SK-N-SH (cell line): ENCODE measurements at regions not wholly inside any gene's neighbourhood (a gene's known extent, or its start where the extent isn't known, plus 50 kb on each side); places are given as distances from the start of the nearest gene placed in this dataset.
A peak's percentile ranks its signal among the peaks of the same experiment; 100 is the strongest.

Experiments
- CTCF ChIA-PET: fragments of 300-600, 350-600 bp; formaldehyde crosslinking; extraction: SDS; loops from one replicate; lab custom pipeline; 2021; lab: Yijun Ruan, JAX
- POLR2A ChIA-PET: fragments of 350-600 bp; sonication (Branson Sonifier 250); formaldehyde crosslinking; extraction: SDS; loops from one replicate; lab custom pipeline; 2020; ENCODE audit warnings: antibody characterized with exemption, inconsistent platforms; lab: Yijun Ruan, JAX
- DNase-seq: peaks from one replicate; pipeline ENCODE4 v3.0.0; 2012
- H2AFZ ChIP-seq: fragments of 200-600 bp; sonication (generic); 2 replicates; pipeline ENCODE4 v1.8.1; 2016; ENCODE audit warnings: antibody characterized with exemption, mild to moderate bottlenecking, low read depth
- H3F3A ChIP-seq: fragments of 200-600 bp; sonication (generic); replicated peaks from 2 replicates; pipeline ENCODE3; 2016; ENCODE audit warnings: antibody characterized with exemption, mild to moderate bottlenecking; ENCODE audit not compliant: insufficient read depth
- H3K27ac ChIP-seq, 2 experiments: fragments of 200-500 bp in 1 of 2; fragments of 200-600 bp in 1 of 2; sonication (Bioruptor generic) in 1 of 2; sonication (generic), shearing (Covaris generic) in 1 of 2; 2 replicates each; pipeline versions ENCODE4 v1.5.1 to v1.6.1; 2014 to 2016; ENCODE audit warnings: low read depth in 2 of 2, inconsistent platforms in 1 of 2, low read length in 1 of 2, mild to moderate bottlenecking in 1 of 2, mixed read lengths in 1 of 2
- H3K27me3 ChIP-seq: fragments of 200-600 bp; sonication (generic), shearing (Covaris generic); 2 replicates; pipeline ENCODE4 v1.6.1; 2016; ENCODE audit warnings: mixed run types; ENCODE audit not compliant: insufficient read depth
- H3K36me3 ChIP-seq, 2 experiments: fragments of 200-500 bp in 1 of 2; fragments of 200-600 bp in 1 of 2; sonication (Bioruptor generic) in 1 of 2; sonication (generic) in 1 of 2; replicated peaks in 1 of 2; 2 replicates each; pipeline versions ENCODE3 to v1.5.1; 2014 to 2016; ENCODE audit warnings: low read length in 1 of 2, mild to moderate bottlenecking in 1 of 2; ENCODE audit not compliant: insufficient read depth in 2 of 2, control insufficient read depth in 1 of 2
- H3K4me1 ChIP-seq, 2 experiments: fragments of 200-500 bp in 1 of 2; fragments of 200-600 bp in 1 of 2; sonication (Bioruptor generic) in 1 of 2; sonication (generic), shearing (Covaris generic) in 1 of 2; 2 replicates each; pipeline versions ENCODE4 v1.5.1 to v1.6.1; 2014 to 2016; ENCODE audit warnings: low read depth in 1 of 2, low read length in 1 of 2, mixed run types in 1 of 2; ENCODE audit not compliant: insufficient read depth in 2 of 2, control insufficient read depth in 1 of 2
- H3K4me2 ChIP-seq: fragments of 200-600 bp; sonication (generic), shearing (Covaris generic); 2 replicates; pipeline ENCODE4 v1.6.1; 2017; ENCODE audit warnings: mixed run types
- H3K4me3 ChIP-seq, 2 experiments: fragments of 200-500 bp in 1 of 2; fragments of 200-600 bp in 1 of 2; sonication (Bioruptor generic) in 1 of 2; sonication (generic), shearing (Covaris generic) in 1 of 2; 2 replicates each; pipeline versions ENCODE4 v1.5.1 to v1.8.1; 2014 to 2016; ENCODE audit warnings: low read depth in 2 of 2, inconsistent platforms in 1 of 2, low read length in 1 of 2, mild to moderate bottlenecking in 1 of 2, mixed read lengths in 1 of 2, moderate library complexity in 1 of 2
- H3K79me2 ChIP-seq: fragments of 200-600 bp; sonication (generic); 2 replicates; pipeline ENCODE4 v1.8.1; 2017; ENCODE audit warnings: mild to moderate bottlenecking; ENCODE audit not compliant: insufficient read depth
- H3K9ac ChIP-seq: fragments of 200-600 bp; sonication (generic); 2 replicates; pipeline ENCODE4 v1.6.1; 2017; ENCODE audit warnings: mixed run types
- H3K9me2 ChIP-seq: fragments of 200-600 bp; sonication (generic); 2 replicates; pipeline ENCODE4 v1.6.1; 2017; ENCODE audit warnings: mixed run types
- H3K9me3 ChIP-seq: fragments of 200-600 bp; sonication (generic); 2 replicates; pipeline ENCODE4 v1.6.1; 2017; ENCODE audit warnings: mixed run types, mild to moderate bottlenecking, moderate library complexity
- H4K20me1 ChIP-seq: fragments of 200-600 bp; sonication (generic); 2 replicates; pipeline ENCODE4 v1.6.1; 2017; ENCODE audit warnings: mild to moderate bottlenecking, mixed run types; ENCODE audit not compliant: insufficient read depth
- CHD2 ChIP-seq: fragments of 150-350 bp; IDR thresholded peaks from 2 replicates; pipeline ENCODE4 v1.6.1; 2018; ENCODE audit warnings: low read length; ENCODE audit not compliant: partially characterized antibody
- FOSL2 ChIP-seq: IDR thresholded peaks from 2 replicates; pipeline ENCODE4 v1.4.0; 2012; ENCODE audit warnings: low read depth, mild to moderate bottlenecking, moderate library complexity, borderline replicate concordance
- FOXJ3 ChIP-seq: sonication (generic); formaldehyde crosslinking; IDR thresholded peaks from 2 replicates; pipeline ENCODE4 v1.5.1; 2020; ENCODE audit warnings: mild to moderate bottlenecking, missing genetic modification reagents
- IRF3 ChIP-seq: fragments of 150-350 bp; IDR thresholded peaks from 2 replicates; pipeline ENCODE4 v1.6.1; 2016; ENCODE audit warnings: mild to moderate bottlenecking, low read depth, low read length
- MXI1 ChIP-seq: IDR thresholded peaks from 2 replicates; pipeline ENCODE4 v1.6.1; 2012; ENCODE audit warnings: mild to moderate bottlenecking, low read depth, low read length, improper control_type of control experiment
- NFIC ChIP-seq: IDR thresholded peaks from 2 replicates; pipeline ENCODE4 v1.4.0; 2012; ENCODE audit warnings: borderline replicate concordance
- RAD21 ChIP-seq: IDR thresholded peaks from 2 replicates; pipeline ENCODE4 v1.6.1; 2012; ENCODE audit warnings: mild to moderate bottlenecking, low read length
- RCOR1 ChIP-seq: fragments of 150-350 bp; IDR thresholded peaks from 2 replicates; pipeline ENCODE4 v1.6.1; 2017; ENCODE audit warnings: antibody characterized with exemption, low read length
- RXRA ChIP-seq: IDR thresholded peaks from 2 replicates; pipeline ENCODE4 v1.4.0; 2012; ENCODE audit warnings: low read depth, mild to moderate bottlenecking, borderline replicate concordance
- SMC3 ChIP-seq: IDR thresholded peaks from 2 replicates; pipeline ENCODE4 v1.6.1; 2012; ENCODE audit warnings: low read depth, low read length, improper control_type of control experiment
- TCF12 ChIP-seq: IDR thresholded peaks from 2 replicates; pipeline ENCODE4 v1.4.0; 2012
- USF1 ChIP-seq: IDR thresholded peaks from 2 replicates; pipeline ENCODE4 v1.4.0; 2012; ENCODE audit warnings: low read depth, borderline replicate concordance
- WGBS: methylation state at CpG from one replicate; pipeline ENCODE4 v1.1.6; 2017; ENCODE audit warnings: low lambda C conversion rate; 5-methylcytosine and 5-hydroxymethylcytosine counted together

GRCh38 chr2:234752966-234753365 lies 198.9 kb upstream of the SH3BP4 start:
- H3K4me3 ChIP-seq: no peak overlapping the region
- no peaks in the 10 kb centered on the region for H3K9me2 ChIP-seq
- WGBS: 87% methylated on average over 3 of the region's 3 CpGs
- no peaks in the 10 kb centered on the region for H4K20me1 ChIP-seq
- no peaks in the 10 kb centered on the region for H3K27me3 ChIP-seq
- H3K4me2 ChIP-seq: no peak overlapping the region
- no peaks in the 10 kb centered on the region for H3K36me3 ChIP-seq
- H3K27ac ChIP-seq: no peak overlapping the region
- H3K79me2 ChIP-seq: no peaks in the 10 kb centered on the region
- no peaks in the 10 kb centered on the region for H3K9me3 ChIP-seq
- TF ChIP-seq RCOR1: no peak
- no peak for TF ChIP-seq TCF12
- no peak for TF ChIP-seq FOXJ3
- no peak for TF ChIP-seq IRF3
- no peak overlapping the region for H3K9ac ChIP-seq
- no peak for DNase-seq
- no peak overlapping the region for H2AFZ ChIP-seq
- peaks cover 0 to 4% of the 10 kb centered on the region in 2 experiments; a peak in 1 of 4 replicates for H3K4me1 ChIP-seq
- no peaks in the 10 kb centered on the region for H3F3A ChIP-seq
- ChIA-PET POLR2A (no interaction called here), CTCF (interaction anchor here (2.4 kb wide), 1 partner anchor 355 kb away, joined by 16 read pairs; no protein-coding TSS in a partner anchor)

- ChIA-PET CTCF (interaction anchor here (0.7 to 2.4 kb wide), 9 partner anchors 8 to 356 kb away, joined by 3 to 16 read pairs (median 3); no protein-coding TSS in a partner anchor), POLR2A (no interaction called here)
- Histone ChIP-seq H3K9me2 (no peaks in the 10 kb centered on the region), H2AFZ (no peak overlapping the region), H3K27ac (no peak overlapping the region), H3K4me3 (no peak overlapping the region), H3K4me1 (peaks cover 0 to 4% of the 10 kb centered on the region in 2 experiments; a peak in 1 of 4 replicates), H3K79me2 (no peaks in the 10 kb centered on the region), H3K9ac (no peak overlapping the region), H4K20me1 (no peaks in the 10 kb centered on the region), H3K36me3 (no peaks in the 10 kb centered on the region), H3K4me2 (no peak overlapping the region), H3K9me3 (no peaks in the 10 kb centered on the region), H3K27me3 (no peaks in the 10 kb centered on the region), H3F3A (no peaks in the 10 kb centered on the region)
- no peak for DNase-seq
- TF ChIP-seq NFIC (no peak), RAD21 (peak; percentile 53), MXI1 (no peak), USF1 (no peak), SMC3 (no peak), CHD2 (no peak), RXRA (no peak), FOSL2 (no peak)
- 61% methylated on average over 3 of the region's 3 CpGs for WGBS
Observed at GRCh38 chr2:234751275-234751973, 200.4 kb upstream of the SH3BP4 start.
